RWPE1 (cell line): ENCODE measurements at regions not wholly inside any gene's neighbourhood (a gene's known extent, or its start where the extent isn't known, plus 50 kb on each side); places are given as distances from the start of the nearest gene placed in this dataset.
"Not testable (repeated sequence)": the region's sequence is repeated elsewhere in the genome, so short reads cannot be mapped to it uniquely, and the experiment has no call there.

Experiments used
- CTCF ChIA-PET: fragments of 350-600 bp; sonication (Branson Sonifier 250); formaldehyde crosslinking; extraction: SDS; loops from one replicate; lab custom pipeline; 2021; lab: Yijun Ruan, JAX
- POLR2A ChIA-PET: fragments of 400-600 bp; formaldehyde crosslinking; extraction: SDS; loops from one replicate; lab custom pipeline; 2020; ENCODE audit warnings: antibody characterized with exemption; ENCODE audit not compliant: low non-redundant PET; lab: Yijun Ruan, JAX
- DNase-seq: peaks from one replicate; pipeline ENCODE4 v3.0.0; 2012; ENCODE audit warnings: low spot score
- H3K27ac ChIP-seq: fragments of 450-650 bp; 2 replicates; pipeline ENCODE4 v1.5.1; 2017
- TF ChIP-seq, protein P1 (sequence below): fragments of 450-650 bp; conservative IDR thresholded peaks from 2 replicates; pipeline ENCODE4 v1.5.1; 2017; ENCODE audit warnings: low read depth, mild to moderate bottlenecking

DNA sequence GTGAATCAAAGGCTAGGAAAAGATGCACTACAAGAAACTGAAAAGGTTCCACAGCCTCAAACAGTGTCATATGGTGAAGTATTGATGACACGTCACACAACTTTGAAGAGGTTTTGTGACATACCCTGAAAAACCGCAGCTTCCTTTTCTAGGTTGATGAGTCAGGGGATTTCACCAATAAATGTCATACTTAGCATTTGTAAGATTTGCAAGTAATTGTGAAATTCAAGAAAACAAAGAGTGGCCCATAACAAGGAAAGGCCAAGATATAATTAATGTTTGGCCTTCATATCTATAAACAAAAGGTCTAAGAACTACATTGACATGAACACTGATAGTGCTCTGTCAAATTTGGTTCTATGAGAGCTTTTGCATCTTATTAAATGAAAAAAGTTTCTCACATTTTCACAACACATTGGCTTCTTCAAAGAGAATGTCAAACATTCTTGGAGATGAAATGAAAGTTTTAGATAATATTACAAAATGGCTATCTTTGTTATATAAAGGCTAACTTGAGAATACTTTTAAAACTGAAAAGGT is 62.0 kb upstream of the NAMPT start:
- POLR2A ChIA-PET = no interaction called here
- TF ChIP-seq, protein P1, sequence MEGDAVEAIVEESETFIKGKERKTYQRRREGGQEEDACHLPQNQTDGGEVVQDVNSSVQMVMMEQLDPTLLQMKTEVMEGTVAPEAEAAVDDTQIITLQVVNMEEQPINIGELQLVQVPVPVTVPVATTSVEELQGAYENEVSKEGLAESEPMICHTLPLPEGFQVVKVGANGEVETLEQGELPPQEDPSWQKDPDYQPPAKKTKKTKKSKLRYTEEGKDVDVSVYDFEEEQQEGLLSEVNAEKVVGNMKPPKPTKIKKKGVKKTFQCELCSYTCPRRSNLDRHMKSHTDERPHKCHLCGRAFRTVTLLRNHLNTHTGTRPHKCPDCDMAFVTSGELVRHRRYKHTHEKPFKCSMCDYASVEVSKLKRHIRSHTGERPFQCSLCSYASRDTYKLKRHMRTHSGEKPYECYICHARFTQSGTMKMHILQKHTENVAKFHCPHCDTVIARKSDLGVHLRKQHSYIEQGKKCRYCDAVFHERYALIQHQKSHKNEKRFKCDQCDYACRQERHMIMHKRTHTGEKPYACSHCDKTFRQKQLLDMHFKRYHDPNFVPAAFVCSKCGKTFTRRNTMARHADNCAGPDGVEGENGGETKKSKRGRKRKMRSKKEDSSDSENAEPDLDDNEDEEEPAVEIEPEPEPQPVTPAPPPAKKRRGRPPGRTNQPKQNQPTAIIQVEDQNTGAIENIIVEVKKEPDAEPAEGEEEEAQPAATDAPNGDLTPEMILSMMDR = no peak
- CTCF ChIA-PET = interaction anchor here (0.6 to 0.7 kb wide), 2 partner anchors 17 to 42 kb away, joined by 3 read pairs; no protein-coding TSS in a partner anchor
- H3K27ac ChIP-seq = no peak overlapping the region
- peak; percentile 77 for DNase-seq

DNA sequence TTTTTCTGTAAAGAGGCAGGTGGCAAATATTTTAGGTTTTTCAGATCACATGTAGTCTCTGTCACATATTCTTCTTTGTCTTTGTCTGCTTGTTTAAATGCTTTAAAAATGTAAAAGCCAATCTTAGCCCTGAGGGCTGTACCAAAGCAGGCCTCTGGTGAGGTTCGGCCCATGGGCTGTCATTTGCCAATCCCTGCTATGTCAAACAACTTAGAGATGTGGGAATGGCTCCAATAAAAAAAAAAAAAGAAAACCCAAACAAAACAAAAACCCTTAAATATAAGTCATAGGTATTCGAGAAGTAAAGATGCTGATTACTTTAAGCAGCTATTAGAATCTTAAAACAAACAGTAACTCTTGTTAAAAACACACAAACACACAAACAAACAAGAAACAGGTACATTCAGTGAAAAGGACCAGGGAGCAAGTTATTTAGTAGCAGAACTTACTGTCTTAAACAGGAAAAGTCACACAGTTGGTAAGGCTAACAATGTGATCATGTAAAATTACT is 61.4 kb upstream of the NAMPT start:
- ChIA-PET CTCF (interaction anchor here (0.6 to 0.7 kb wide), 2 partner anchors 17 to 42 kb away, joined by 3 read pairs; no protein-coding TSS in a partner anchor), POLR2A (no interaction called here)
- DNase-seq = no peak
- no peak overlapping the region for H3K27ac ChIP-seq
- TF ChIP-seq, protein P1 = no peak

DNA sequence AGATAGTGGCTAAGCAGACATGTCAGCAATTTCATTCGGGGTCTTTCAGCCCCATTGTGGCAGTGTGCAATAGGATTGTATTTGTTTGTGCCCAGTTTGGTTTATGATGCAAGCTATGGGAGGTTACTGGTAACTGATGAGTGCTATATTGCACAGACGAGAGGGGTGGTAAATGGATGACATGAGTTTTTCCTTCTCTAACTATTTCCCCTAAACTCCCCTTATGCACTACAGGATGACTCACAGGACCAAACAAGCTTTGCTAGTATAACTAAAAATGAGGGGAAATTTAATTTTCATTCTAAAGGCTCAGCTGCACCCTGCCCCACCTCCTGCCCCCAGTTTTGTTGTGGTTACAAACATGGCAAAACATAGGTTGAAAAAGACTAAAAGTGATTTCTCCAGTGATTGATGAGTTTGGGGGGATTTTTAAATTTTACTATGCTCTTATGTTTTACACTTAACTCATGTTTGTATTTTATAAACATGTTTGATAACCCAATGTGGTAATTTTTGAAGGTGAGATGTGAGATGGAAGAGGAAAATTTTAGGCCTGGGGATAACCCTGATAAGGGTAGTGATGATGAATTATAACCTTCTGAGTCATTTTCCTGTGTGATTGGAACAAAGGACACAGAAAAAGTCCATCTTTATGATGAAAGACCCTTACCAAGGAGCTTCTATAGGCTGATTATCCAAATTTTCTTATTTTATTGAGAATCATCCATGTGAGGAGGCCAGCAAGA is 60.8 kb upstream of the NAMPT start:
- TF ChIP-seq, protein P1 = no peak
- POLR2A ChIA-PET = no interaction called here
- H3K27ac ChIP-seq = no peak overlapping the region
- DNase-seq = peak; percentile 19
- CTCF ChIA-PET = interaction anchor here (0.8 kb wide), 1 partner anchor 273 kb away, joined by 3 read pairs; no protein-coding TSS in a partner anchor

DNA sequence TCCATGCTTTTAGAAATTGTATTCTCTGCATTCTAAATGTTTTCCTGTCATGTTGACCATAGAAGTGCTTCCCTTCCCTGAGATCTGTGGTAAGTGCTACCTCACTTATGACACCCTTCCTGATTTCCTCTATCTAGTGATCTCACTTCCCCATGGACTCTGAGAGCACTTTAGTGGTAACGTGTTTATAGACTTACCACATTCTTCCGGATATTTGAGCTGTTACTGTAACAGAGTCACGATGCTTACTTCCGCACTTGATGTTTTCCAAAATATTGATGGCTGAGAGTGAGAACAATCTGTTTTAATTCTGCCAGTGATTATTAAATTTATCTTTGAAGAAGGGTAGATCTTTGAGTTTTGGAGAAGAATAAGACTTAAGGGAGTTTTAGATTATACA is 60.1 kb upstream of the NAMPT start:
- ChIA-PET CTCF (interaction anchor here (0.8 kb wide), 1 partner anchor 273 kb away, joined by 3 read pairs; no protein-coding TSS in a partner anchor), POLR2A (no interaction called here)
- no peak overlapping the region for H3K27ac ChIP-seq
- TF ChIP-seq, protein P1 = no peak
- no peak for DNase-seq

DNA sequence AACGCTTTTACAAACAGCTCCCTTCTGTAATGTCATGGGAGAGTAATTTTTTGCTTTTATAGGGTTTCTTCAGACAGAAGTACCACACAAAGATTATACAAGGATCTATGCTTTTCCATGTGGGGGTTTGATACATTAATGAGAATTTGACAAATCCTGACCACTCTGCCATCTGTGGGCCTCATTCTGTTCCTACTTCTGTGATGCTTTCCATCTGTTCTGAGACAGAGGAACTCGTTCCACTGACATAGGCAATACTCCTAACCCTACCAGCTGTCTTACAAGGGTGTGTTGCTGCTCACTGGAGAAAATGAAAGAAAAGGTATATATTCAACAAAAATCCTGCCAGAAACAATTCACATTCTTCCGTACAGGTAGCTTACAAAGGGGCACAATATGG is 59.4 kb upstream of the NAMPT start:
- no peak for DNase-seq
- no peak overlapping the region for H3K27ac ChIP-seq
- ChIA-PET POLR2A (no interaction called here), CTCF (no interaction called here)
- TF ChIP-seq, protein P1 = no peak

DNA sequence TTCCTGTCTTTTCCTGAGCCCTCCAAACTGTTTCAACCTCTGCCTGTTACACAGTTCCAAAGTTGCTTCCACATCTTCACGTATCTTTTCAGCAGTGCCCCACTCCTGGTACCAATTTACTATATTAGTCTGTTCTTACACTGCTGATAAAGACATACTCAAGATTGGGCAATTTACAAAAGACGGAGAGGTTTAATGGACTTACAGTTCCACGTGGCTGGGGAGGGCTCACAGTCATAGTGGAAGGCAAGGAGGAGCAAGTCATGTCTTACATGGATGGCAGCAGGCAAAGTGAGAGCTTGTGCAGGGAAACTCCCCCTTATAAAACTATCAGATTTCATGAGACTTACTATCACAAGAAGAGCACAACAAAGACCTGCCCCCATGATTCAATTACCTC is 57.3 kb upstream of the NAMPT start:
- H3K27ac ChIP-seq, CTCF ChIA-PET, POLR2A ChIA-PET, DNase-seq: not testable (repeated sequence)

DNA sequence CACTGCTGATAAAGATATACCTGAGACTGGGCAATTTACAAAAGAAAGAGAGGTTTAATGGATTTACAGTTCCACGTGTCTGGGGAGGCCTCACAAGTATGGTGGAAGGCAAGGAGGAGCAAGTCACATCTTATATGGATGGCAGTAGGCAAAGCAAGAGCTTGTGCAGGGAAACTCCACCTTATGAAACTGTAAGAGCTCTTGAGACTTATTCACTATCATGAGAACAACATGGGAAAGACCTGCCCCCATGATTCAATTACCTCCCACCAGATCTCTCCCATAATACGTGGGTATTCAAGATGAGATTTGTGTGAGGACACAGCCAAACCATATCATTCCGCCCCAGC is 55.4 kb upstream of the NAMPT start:
- CTCF ChIA-PET, DNase-seq, POLR2A ChIA-PET, H3K27ac ChIP-seq: not testable (repeated sequence)
